Left lung (tissue), 4 donors: ENCODE measurements at regions not wholly inside any gene's neighbourhood (a gene's known extent, or its start where the extent isn't known, plus 50 kb on each side); places are given as distances from the start of the nearest gene placed in this dataset.

Experiments used
- ATAC-seq: fragments of 200-7000 bp; cut with Tn5 transposase; one replicate; pipeline ENCODE4 v1.9.1; 2020; ENCODE audit warnings: moderate library complexity
- DNase-seq, 4 donors: peaks; one replicate each; pipeline ENCODE4 v3.0.0-alpha.2; 2013 to 2020
- H3K27ac ChIP-seq, 2 donors: fragments of 200-600 bp; sonication (generic) in 1 of 2; one replicate each; pipeline versions ENCODE4 v1.5.0 to v1.8.0; 2020 to 2021
- H3K27me3 ChIP-seq, 2 donors: fragments of 200-600 bp; sonication (generic) in 1 of 2; one replicate each; pipeline versions ENCODE4 v1.5.0 to v1.8.0; 2020 to 2021
- H3K36me3 ChIP-seq, 2 donors: fragments of 200-600 bp; sonication (generic) in 1 of 2; one replicate each; pipeline versions ENCODE4 v1.5.0 to v1.8.0; 2020 to 2021
- H3K4me1 ChIP-seq, 2 donors: fragments of 200-600 bp; one replicate each; pipeline ENCODE4 v1.8.0; 2021
- H3K4me3 ChIP-seq, 2 donors: fragments of 200-600 bp; sonication (generic) in 1 of 2; one replicate each; pipeline versions ENCODE4 v1.5.0 to v1.8.0; 2020 to 2021; ENCODE audit warnings: mild to moderate bottlenecking in 1 of 2
- H3K9me3 ChIP-seq, 2 donors: fragments of 200-600 bp; sonication (generic) in 1 of 2; one replicate each; pipeline versions ENCODE4 v1.5.0 to v1.8.0; 2020 to 2021
- CTCF ChIP-seq, 2 donors: fragments of 200-600 bp; sonication (generic) in 1 of 2; IDR thresholded peaks; one replicate each; pipeline versions ENCODE4 v1.5.0 to v1.8.0; 2021; ENCODE audit warnings: antibody characterized with exemption in 2 of 2
- intact Hi-C, 2 donors: fragments of 100-400 bp; cut with DNase I; formaldehyde crosslinking; loops; one replicate each; pipeline versions ENCODE4 v1.11.2 to v1.14.2; 2022
- donor health status: DM: no; HTN: yes; CAD: no.
- donor health status: DM: no; HTN: no; CAD: no.

GRCh38 chr22:27224485-27225374 lies 567.3 kb downstream of the MIAT start:
- no peaks in the 10 kb centered on the region for H3K9me3 ChIP-seq
- no peak overlapping the region for H3K27ac ChIP-seq
- ATAC-seq (peak; percentile 55), DNase-seq (no peak)
- H3K27me3 ChIP-seq, result no peaks in the 10 kb centered on the region
- no peak for TF ChIP-seq CTCF (IDR thresholded peaks at IDR 0.05)
- H3K36me3 ChIP-seq, result no peaks in the 10 kb centered on the region
- no peak overlapping the region for H3K4me3 ChIP-seq
- intact Hi-C loops, result no loop called here
- no peaks in the 10 kb centered on the region for H3K4me1 ChIP-seq

- TF ChIP-seq CTCF (IDR thresholded peaks at IDR 0.05), result no peak
- Histone ChIP-seq H3K27ac (no peak overlapping the region), H3K4me3 (no peak overlapping the region), H3K27me3 (no peaks in the 10 kb centered on the region), H3K36me3 (no peaks in the 10 kb centered on the region), H3K9me3 (no peaks in the 10 kb centered on the region), H3K4me1 (no peaks in the 10 kb centered on the region)
- intact Hi-C loops, result no loop called here
- ATAC-seq (no peak), DNase-seq (no peak)
Observed at GRCh38 chr22:27226666-27227065, 569.3 kb downstream of the MIAT start.

- ATAC-seq (no peak), DNase-seq (no peak)
- no peaks in the 10 kb centered on the region for H3K4me1 ChIP-seq
- no peaks in the 10 kb centered on the region for H3K27me3 ChIP-seq
- no peaks in the 10 kb centered on the region for H3K9me3 ChIP-seq
- H3K27ac ChIP-seq, result no peak overlapping the region
- no peak for TF ChIP-seq CTCF (IDR thresholded peaks at IDR 0.05)
- intact Hi-C loops, result no loop called here
- H3K36me3 ChIP-seq, result no peaks in the 10 kb centered on the region
- H3K4me3 ChIP-seq, result no peak overlapping the region
Observed at GRCh38 chr22:27228771-27229170, 571.4 kb downstream of the MIAT start.

- Histone ChIP-seq H3K27ac (no peak overlapping the region), H3K4me1 (no peaks in the 10 kb centered on the region), H3K9me3 (no peaks in the 10 kb centered on the region), H3K36me3 (no peaks in the 10 kb centered on the region), H3K4me3 (no peak overlapping the region), H3K27me3 (no peaks in the 10 kb centered on the region)
- TF ChIP-seq CTCF (IDR thresholded peaks at IDR 0.05), result no peak
- ATAC-seq, result no peak
- intact Hi-C loops, result no loop called here
- no peak for DNase-seq
Observed at GRCh38 chr22:27230189-27230588, 571.4 kb downstream of the MN1 start.

- ATAC-seq (no peak), DNase-seq (no peak)
- intact Hi-C loops, result no loop called here
- Histone ChIP-seq H3K27me3 (no peaks in the 10 kb centered on the region), H3K36me3 (no peaks in the 10 kb centered on the region), H3K4me3 (no peak overlapping the region), H3K27ac (no peak overlapping the region), H3K9me3 (no peaks in the 10 kb centered on the region), H3K4me1 (no peaks in the 10 kb centered on the region)
- no peak for TF ChIP-seq CTCF (IDR thresholded peaks at IDR 0.05)
Observed at GRCh38 chr22:27231266-27231665, 570.3 kb downstream of the MN1 start.
